ENCODE measurements at regions not wholly inside any gene's neighbourhood (a gene's known extent, or its start where the extent isn't known, plus 50 kb on each side); places are given as distances from the start of the nearest gene placed in this dataset.
"Not testable (repeated sequence)": the region's sequence is repeated elsewhere in the genome, so short reads cannot be mapped to it uniquely, and the experiment has no call there.

DNA sequence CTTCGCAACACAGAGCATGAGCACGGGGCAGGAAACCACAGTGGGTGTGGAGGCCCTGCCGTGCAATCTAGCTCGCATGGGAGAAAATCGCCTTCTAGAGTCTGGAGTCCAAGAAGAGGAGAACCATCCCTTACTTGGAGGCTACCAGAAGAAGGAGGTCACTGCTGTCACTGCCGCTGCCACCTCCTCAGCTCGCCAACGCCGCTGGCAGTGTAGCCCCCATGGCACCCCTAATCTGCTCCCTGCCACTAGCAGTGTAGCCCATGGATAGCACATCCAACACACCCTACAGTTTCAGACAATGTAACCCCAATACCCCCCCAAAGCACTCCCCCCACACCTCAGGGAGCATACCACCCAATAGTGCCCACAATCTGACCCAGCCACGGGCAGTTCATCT, 438.0 kb upstream of the ZNF337 start:
- no peaks in the 10 kb centered on the region for H3K36me3 ChIP-seq (ENCODE audit: control insufficient read depth, insufficient read depth, low read length)
- H3K4me1 ChIP-seq (ENCODE audit: control insufficient read depth, insufficient read depth, low read length) = no peaks in the 10 kb centered on the region
- no peak for DNase-seq
- H3K27ac ChIP-seq (ENCODE audit: low read length) = no peak overlapping the region
- H3K4me3 ChIP-seq (ENCODE audit: low read length) = no peak overlapping the region
- H3K9me3 ChIP-seq (ENCODE audit: control insufficient read depth, low read depth, low read length) = no peaks in the 10 kb centered on the region
- H3K27me3 ChIP-seq (ENCODE audit: control insufficient read depth, insufficient read depth, low read length) = no peaks in the 10 kb centered on the region
- no CpG with 5 or more reads among the region's 10 CpGs for WGBS (ENCODE audit: insufficient coverage, low lambda C conversion rate)

- H3K27me3 ChIP-seq (ENCODE audit: control insufficient read depth, insufficient read depth, low read length); H3K9me3 ChIP-seq (ENCODE audit: control insufficient read depth, low read depth, low read length); DNase-seq; H3K27ac ChIP-seq (ENCODE audit: low read length); H3K4me1 ChIP-seq (ENCODE audit: control insufficient read depth, insufficient read depth, low read length); H3K36me3 ChIP-seq (ENCODE audit: control insufficient read depth, insufficient read depth, low read length); H3K4me3 ChIP-seq (ENCODE audit: low read length): not testable (repeated sequence)
- WGBS (ENCODE audit: insufficient coverage, low lambda C conversion rate) = no CpG with 5 or more reads among the region's 12 CpGs
Measured at GRCh38 chr20:26133794-26134193, 437.1 kb upstream of the ZNF337 start.

GRCh38 chr20:26120920-26121319, 424.3 kb upstream of the ZNF337 start:
- WGBS (ENCODE audit: insufficient coverage, low lambda C conversion rate) = no CpG with 5 or more reads among the region's 2 CpGs
- DNase-seq; H3K9me3 ChIP-seq (ENCODE audit: control insufficient read depth, low read depth, low read length); H3K36me3 ChIP-seq (ENCODE audit: control insufficient read depth, insufficient read depth, low read length); H3K4me3 ChIP-seq (ENCODE audit: low read length); H3K4me1 ChIP-seq (ENCODE audit: control insufficient read depth, insufficient read depth, low read length); H3K27ac ChIP-seq (ENCODE audit: low read length); H3K27me3 ChIP-seq (ENCODE audit: control insufficient read depth, insufficient read depth, low read length): not testable (repeated sequence)

DNA sequence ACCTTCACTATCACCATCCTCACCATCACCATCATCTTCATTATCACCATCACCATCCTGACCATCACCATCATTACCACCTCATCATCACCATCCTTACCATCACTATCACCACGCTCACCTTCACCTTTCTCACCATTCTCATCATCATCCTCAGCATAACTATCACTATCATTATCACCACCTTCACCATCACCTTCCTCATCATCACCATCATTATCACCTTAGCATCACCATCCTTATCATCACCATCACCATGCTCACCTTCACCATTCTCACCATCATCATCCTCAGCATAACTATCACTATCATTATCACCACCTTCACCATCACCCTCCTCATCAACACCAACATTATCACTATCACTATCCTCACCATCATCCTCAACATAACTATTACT, 397.8 kb upstream of the ZNF337 start:
- H3K36me3 ChIP-seq (ENCODE audit: control insufficient read depth, insufficient read depth, low read length); H3K4me3 ChIP-seq (ENCODE audit: low read length); DNase-seq; H3K4me1 ChIP-seq (ENCODE audit: control insufficient read depth, insufficient read depth, low read length); H3K27me3 ChIP-seq (ENCODE audit: control insufficient read depth, insufficient read depth, low read length); H3K27ac ChIP-seq (ENCODE audit: low read length); H3K9me3 ChIP-seq (ENCODE audit: control insufficient read depth, low read depth, low read length): not testable (repeated sequence)
- WGBS (ENCODE audit: insufficient coverage, low lambda C conversion rate) = 77% methylated on average over 1 of the region's 1 CpG

DNA sequence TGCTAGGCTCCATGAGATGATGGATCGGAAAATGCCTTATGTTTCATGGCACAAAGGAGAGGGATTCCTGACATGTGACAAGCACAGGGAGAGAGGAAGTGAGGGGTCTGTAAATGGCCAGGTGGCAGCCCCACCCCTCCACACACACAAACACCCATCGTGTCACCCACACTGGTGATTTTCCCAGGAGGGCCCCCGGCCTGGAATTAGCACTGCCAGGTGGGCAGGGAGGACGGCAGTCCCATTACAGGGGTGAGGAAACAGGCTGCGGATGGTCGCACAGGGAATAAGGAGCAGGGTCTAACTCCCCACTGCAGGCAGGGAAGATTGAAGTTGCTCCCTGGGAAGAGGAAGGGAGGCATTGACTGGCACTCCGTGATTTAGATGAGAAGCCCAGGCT, 395.3 kb upstream of the ZNF337 start:
- not testable (repeated sequence) for H3K27ac ChIP-seq (ENCODE audit: low read length); H3K36me3 ChIP-seq (ENCODE audit: control insufficient read depth, insufficient read depth, low read length); H3K4me3 ChIP-seq (ENCODE audit: low read length); DNase-seq; H3K4me1 ChIP-seq (ENCODE audit: control insufficient read depth, insufficient read depth, low read length); H3K27me3 ChIP-seq (ENCODE audit: control insufficient read depth, insufficient read depth, low read length); H3K9me3 ChIP-seq (ENCODE audit: control insufficient read depth, low read depth, low read length)
- WGBS (ENCODE audit: insufficient coverage, low lambda C conversion rate) = no CpG with 5 or more reads among the region's 7 CpGs

- H3K27ac ChIP-seq (ENCODE audit: low read length); H3K27me3 ChIP-seq (ENCODE audit: control insufficient read depth, insufficient read depth, low read length); H3K4me3 ChIP-seq (ENCODE audit: low read length); H3K36me3 ChIP-seq (ENCODE audit: control insufficient read depth, insufficient read depth, low read length); H3K4me1 ChIP-seq (ENCODE audit: control insufficient read depth, insufficient read depth, low read length); H3K9me3 ChIP-seq (ENCODE audit: control insufficient read depth, low read depth, low read length); DNase-seq: not testable (repeated sequence)
- no CpG with 5 or more reads among the region's 5 CpGs for WGBS (ENCODE audit: insufficient coverage, low lambda C conversion rate)
Measured at GRCh38 chr20:26086195-26086594, 389.5 kb upstream of the ZNF337 start.

DNA sequence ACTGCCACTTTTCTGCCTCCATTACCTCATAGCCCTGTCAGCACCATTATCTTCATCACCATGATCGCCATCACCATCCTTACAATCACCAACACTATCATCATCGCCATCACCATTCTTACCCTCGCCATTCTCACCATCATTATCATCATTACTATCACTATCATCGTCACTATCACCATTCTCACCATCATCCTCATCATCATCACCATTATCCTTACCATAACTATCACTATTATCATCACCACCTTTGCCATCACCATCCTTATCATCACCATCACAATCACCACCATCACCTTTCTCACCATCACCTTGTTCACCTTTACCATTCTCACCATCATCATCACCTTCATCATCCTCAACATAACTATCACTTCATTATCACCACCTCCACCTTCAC, 377.3 kb upstream of the ZNF337 start:
- 88% methylated on average over 4 of the region's 4 CpGs for WGBS (ENCODE audit: insufficient coverage, low lambda C conversion rate)
- H3K36me3 ChIP-seq (ENCODE audit: control insufficient read depth, insufficient read depth, low read length); H3K27ac ChIP-seq (ENCODE audit: low read length); H3K27me3 ChIP-seq (ENCODE audit: control insufficient read depth, insufficient read depth, low read length); H3K4me1 ChIP-seq (ENCODE audit: control insufficient read depth, insufficient read depth, low read length); H3K4me3 ChIP-seq (ENCODE audit: low read length); H3K9me3 ChIP-seq (ENCODE audit: control insufficient read depth, low read depth, low read length); DNase-seq: not testable (repeated sequence)

DNA sequence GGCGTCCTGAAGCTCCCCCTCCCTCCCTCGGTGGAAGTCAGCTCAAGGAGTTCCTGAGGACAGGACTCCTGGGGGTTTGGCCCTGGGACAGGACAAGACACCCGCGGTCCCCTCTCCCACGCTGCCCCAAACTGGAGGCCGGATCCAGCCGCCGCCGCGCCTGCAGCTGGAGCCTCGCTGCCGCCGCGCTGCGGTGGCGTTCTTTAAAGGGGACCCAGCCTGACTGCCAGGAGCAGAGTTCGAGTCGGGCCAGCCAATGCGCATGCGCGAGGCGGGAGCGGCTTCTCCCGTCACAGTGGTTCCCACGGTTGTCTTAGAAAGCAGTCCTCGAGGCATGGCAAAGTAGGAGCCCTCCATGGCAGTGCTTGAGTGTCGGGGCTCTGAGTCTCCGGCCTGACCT, 362.7 kb upstream of the ZNF337 start:
- DNase-seq = not testable (repeated sequence)

DNA sequence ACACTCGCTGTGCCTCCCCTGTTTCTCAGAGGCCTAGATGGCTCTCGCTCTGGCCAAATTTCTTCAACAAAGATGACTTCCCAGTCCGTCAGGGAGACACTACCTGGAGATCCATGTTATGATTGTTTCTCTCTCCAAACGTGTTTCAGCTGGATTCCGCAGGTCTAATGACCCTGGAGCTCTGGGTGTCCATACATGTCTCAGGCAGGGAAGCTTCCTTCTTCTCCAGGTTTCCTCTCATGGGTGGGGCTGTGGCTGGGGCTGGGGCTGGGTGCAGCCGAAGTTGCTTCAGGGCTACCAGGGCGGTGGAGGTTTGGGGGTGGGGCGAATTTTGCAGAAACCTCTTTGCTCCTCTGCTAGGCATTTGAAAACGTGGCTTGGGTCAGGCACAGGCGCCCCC, 361.8 kb upstream of the ZNF337 start:
- H3K27ac ChIP-seq (ENCODE audit: low read length); H3K9me3 ChIP-seq (ENCODE audit: control insufficient read depth, low read depth, low read length); DNase-seq; H3K4me1 ChIP-seq (ENCODE audit: control insufficient read depth, insufficient read depth, low read length); H3K36me3 ChIP-seq (ENCODE audit: control insufficient read depth, insufficient read depth, low read length); H3K4me3 ChIP-seq (ENCODE audit: low read length); H3K27me3 ChIP-seq (ENCODE audit: control insufficient read depth, insufficient read depth, low read length): not testable (repeated sequence)
- no CpG with 5 or more reads among the region's 10 CpGs for WGBS (ENCODE audit: insufficient coverage, low lambda C conversion rate)

More for the DNA sequence above, 362.7 kb upstream of the ZNF337 start:
- H3K27me3 ChIP-seq (ENCODE audit: control insufficient read depth, insufficient read depth, low read length); H3K9me3 ChIP-seq (ENCODE audit: control insufficient read depth, low read depth, low read length); H3K36me3 ChIP-seq (ENCODE audit: control insufficient read depth, insufficient read depth, low read length); H3K27ac ChIP-seq (ENCODE audit: low read length); H3K4me1 ChIP-seq (ENCODE audit: control insufficient read depth, insufficient read depth, low read length); H3K4me3 ChIP-seq (ENCODE audit: low read length): not testable (repeated sequence)
- no CpG with 5 or more reads among the region's 28 CpGs for WGBS (ENCODE audit: insufficient coverage, low lambda C conversion rate)

DNA sequence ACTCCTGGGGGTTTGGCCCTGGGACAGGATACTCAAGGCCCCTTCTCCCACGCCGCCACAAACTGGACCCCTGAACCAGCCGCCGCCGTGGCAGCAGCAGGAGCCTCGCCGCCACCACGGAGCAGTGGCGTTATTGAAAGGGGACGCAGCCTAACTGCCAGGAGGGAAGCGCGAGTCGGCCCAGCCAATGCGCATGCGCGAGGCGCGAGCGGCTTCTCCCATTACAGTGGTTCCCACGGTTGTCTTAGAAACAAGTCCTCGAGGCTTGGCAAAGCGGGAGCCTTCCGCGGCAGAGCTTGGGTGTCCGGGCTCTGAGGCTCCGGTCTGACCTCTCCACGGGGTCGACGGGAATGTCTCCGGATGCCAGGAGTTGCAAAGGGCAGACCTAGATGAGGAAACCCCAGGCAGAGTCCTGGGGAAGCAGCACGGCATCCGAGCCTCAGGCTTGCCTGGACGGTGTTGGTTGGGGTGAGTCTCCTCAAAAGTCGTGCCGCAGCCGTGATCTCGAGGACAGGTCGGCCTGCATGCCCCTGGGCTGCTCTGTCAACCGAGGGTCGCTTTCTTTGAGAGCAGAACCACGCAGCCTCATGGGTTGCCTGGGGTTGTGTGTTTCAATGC, 360.6 kb upstream of the ZNF337 start:
- no CpG with 5 or more reads among the region's 41 CpGs for WGBS (ENCODE audit: insufficient coverage, low lambda C conversion rate)
- DNase-seq; H3K27ac ChIP-seq (ENCODE audit: low read length); H3K4me1 ChIP-seq (ENCODE audit: control insufficient read depth, insufficient read depth, low read length); H3K27me3 ChIP-seq (ENCODE audit: control insufficient read depth, insufficient read depth, low read length); H3K4me3 ChIP-seq (ENCODE audit: low read length); H3K36me3 ChIP-seq (ENCODE audit: control insufficient read depth, insufficient read depth, low read length); H3K9me3 ChIP-seq (ENCODE audit: control insufficient read depth, low read depth, low read length): not testable (repeated sequence)

GRCh38 chr20:26025792-26026191, 329.1 kb upstream of the ZNF337 start:
- not testable (repeated sequence) for H3K27ac ChIP-seq (ENCODE audit: low read length); H3K4me1 ChIP-seq (ENCODE audit: control insufficient read depth, insufficient read depth, low read length); DNase-seq; H3K27me3 ChIP-seq (ENCODE audit: control insufficient read depth, insufficient read depth, low read length); H3K36me3 ChIP-seq (ENCODE audit: control insufficient read depth, insufficient read depth, low read length); H3K9me3 ChIP-seq (ENCODE audit: control insufficient read depth, low read depth, low read length); H3K4me3 ChIP-seq (ENCODE audit: low read length)
- no CpG with 5 or more reads among the region's 4 CpGs for WGBS (ENCODE audit: insufficient coverage, low lambda C conversion rate)
